Brain microvascular endothelial cell (primary cell): ENCODE measurements at regions not wholly inside any gene's neighbourhood (a gene's known extent, or its start where the extent isn't known, plus 50 kb on each side); places are given as distances from the start of the nearest gene placed in this dataset.

Experiments
- DNase-seq: peaks from one replicate; pipeline ENCODE4 v3.0.0-alpha.2; 2020
- H3K27ac ChIP-seq: fragments of 250-450 bp; sonication (Bioruptor Pico); 2 replicates; pipeline ENCODE4 v1.5.1; 2020; ENCODE audit warnings: mild to moderate bottlenecking, moderate library complexity
- H3K27me3 ChIP-seq: fragments of 250-450 bp; sonication (Bioruptor Pico); replicated peaks from 2 replicates; pipeline ENCODE4 v1.5.1; 2020; ENCODE audit warnings: mild to moderate bottlenecking
- H3K36me3 ChIP-seq: fragments of 250-450 bp; sonication (Bioruptor Pico); replicated peaks from 2 replicates; pipeline ENCODE4 v1.5.1; 2020; ENCODE audit warnings: mild to moderate bottlenecking
- H3K4me3 ChIP-seq: 2 replicates; pipeline ENCODE4 v1.5.1; 2011; ENCODE audit warnings: low read depth, mild to moderate bottlenecking, control low read depth, low read length, moderate library complexity
- in situ Hi-C: cut with HindIII; loops from 2 replicates; pipeline ENCODE4 v1.10.0; 2017; ENCODE audit warnings: low sequenced_read_pairs, low pct_ligation_motif_present
- TF ChIP-seq, protein P1 (sequence below): IDR thresholded peaks from 2 replicates; pipeline ENCODE4 v1.5.1; 2011; ENCODE audit warnings: low read depth, mild to moderate bottlenecking, moderate library complexity, low read length, control low read depth, inconsistent platforms; ENCODE audit errors: missing control alignments

DNA sequence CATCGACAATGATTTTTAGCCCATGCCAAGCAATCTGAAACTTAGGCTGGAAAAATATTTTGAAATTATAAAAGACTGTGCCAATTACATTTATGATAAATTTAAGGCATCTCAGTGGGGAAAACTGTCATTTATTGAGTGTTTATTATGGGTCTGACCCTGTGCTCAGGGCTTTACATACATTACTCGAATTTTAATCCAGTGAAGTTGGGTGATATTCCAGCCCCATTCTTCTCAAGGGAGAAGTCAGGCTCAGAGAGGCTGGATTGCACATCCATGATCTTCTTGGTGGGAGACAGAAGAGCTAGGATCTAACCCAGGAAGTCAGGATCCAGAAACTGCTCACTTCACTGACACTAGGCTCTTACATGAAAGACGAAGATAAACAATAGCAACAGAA lies 260.8 kb downstream of the QDPR start:
- Histone ChIP-seq H3K27ac (no peak overlapping the region), H3K27me3 (no peaks in the 10 kb centered on the region), H3K4me3 (no peak overlapping the region), H3K36me3 (no peaks in the 10 kb centered on the region)
- no peak for DNase-seq
- in situ Hi-C loops, result no loop called here
- TF ChIP-seq, protein P1, sequence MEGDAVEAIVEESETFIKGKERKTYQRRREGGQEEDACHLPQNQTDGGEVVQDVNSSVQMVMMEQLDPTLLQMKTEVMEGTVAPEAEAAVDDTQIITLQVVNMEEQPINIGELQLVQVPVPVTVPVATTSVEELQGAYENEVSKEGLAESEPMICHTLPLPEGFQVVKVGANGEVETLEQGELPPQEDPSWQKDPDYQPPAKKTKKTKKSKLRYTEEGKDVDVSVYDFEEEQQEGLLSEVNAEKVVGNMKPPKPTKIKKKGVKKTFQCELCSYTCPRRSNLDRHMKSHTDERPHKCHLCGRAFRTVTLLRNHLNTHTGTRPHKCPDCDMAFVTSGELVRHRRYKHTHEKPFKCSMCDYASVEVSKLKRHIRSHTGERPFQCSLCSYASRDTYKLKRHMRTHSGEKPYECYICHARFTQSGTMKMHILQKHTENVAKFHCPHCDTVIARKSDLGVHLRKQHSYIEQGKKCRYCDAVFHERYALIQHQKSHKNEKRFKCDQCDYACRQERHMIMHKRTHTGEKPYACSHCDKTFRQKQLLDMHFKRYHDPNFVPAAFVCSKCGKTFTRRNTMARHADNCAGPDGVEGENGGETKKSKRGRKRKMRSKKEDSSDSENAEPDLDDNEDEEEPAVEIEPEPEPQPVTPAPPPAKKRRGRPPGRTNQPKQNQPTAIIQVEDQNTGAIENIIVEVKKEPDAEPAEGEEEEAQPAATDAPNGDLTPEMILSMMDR, result no peak

DNA sequence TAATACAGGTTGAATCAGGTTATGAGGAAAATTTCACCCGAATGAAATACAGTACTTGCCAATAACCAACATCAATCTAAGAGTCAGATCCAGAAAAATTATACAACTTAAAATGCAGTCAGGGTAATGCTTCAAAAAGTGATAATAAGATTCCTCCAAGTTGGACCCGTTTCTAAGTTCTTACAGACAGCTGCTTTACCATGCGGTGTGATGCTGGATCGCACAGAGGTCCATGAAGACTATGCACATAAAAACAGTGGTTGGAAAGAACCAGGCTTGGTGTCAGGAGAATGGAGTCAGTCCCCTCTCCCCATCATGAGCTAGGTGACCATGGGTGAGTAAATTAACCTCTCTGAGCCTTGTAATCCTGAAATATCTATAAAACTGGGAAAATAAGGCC lies 261.3 kb downstream of the QDPR start:
- TF ChIP-seq, protein P1, result no peak
- in situ Hi-C loops, result no loop called here

GRCh38 chr4:17246656-17247055 lies 265.2 kb downstream of the QDPR start:
- TF ChIP-seq, protein P1, result no peak
- Histone ChIP-seq H3K36me3 (no peaks in the 10 kb centered on the region), H3K27me3 (no peaks in the 10 kb centered on the region), H3K4me3 (no peak overlapping the region), H3K27ac (no peak overlapping the region)
- DNase-seq, result no peak
- in situ Hi-C loops, result no loop called here

More for the DNA sequence above, 261.3 kb downstream of the QDPR start:
- H3K36me3 ChIP-seq, result no peaks in the 10 kb centered on the region
- no peak for DNase-seq
- H3K27me3 ChIP-seq, result no peaks in the 10 kb centered on the region
- no peak overlapping the region for H3K27ac ChIP-seq
- no peak overlapping the region for H3K4me3 ChIP-seq

- TF ChIP-seq, protein P1, result no peak
- H3K27ac ChIP-seq, result no peak overlapping the region
Observed at GRCh38 chr4:17241835-17242234, 270.1 kb downstream of the QDPR start.

GRCh38 chr4:17238633-17239032 lies 273.3 kb downstream of the QDPR start:
- no peak overlapping the region for H3K4me3 ChIP-seq
- H3K36me3 ChIP-seq, result no peaks in the 10 kb centered on the region
- H3K27ac ChIP-seq, result no peak overlapping the region
- no peaks in the 10 kb centered on the region for H3K27me3 ChIP-seq
- DNase-seq, result no peak
- in situ Hi-C loops, result no loop called here
- TF ChIP-seq, protein P1, result no peak

More at GRCh38 chr4:17241835-17242234, 270.1 kb downstream of the QDPR start:
- no peak overlapping the region for H3K4me3 ChIP-seq
- in situ Hi-C loops, result no loop called here
- H3K36me3 ChIP-seq, result no peaks in the 10 kb centered on the region
- no peak for DNase-seq
- no peaks in the 10 kb centered on the region for H3K27me3 ChIP-seq

DNA sequence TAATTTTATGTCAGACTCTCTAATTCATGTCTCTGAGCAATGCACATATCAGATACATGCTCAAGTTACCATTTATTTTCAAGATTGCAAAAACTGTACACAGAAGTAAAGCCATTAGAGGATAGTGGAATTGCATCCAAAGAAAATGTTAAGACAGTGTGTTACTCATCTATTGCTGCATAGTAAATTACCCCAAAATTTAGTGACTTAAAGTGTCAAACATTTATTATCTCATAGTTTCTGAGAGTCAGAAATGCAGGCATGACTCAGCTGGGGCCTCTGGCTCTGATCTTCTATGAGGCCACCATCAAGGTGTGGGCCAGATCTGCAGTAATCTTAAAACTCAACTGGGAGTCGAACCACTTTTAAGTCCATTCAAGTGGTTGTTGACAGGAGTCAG lies 275.2 kb downstream of the QDPR start:
- H3K27me3 ChIP-seq, result no peaks in the 10 kb centered on the region
- DNase-seq, result peak; percentile 31
- in situ Hi-C loops, result no loop called here
- no peak overlapping the region for H3K4me3 ChIP-seq
- TF ChIP-seq, protein P1, result no peak
- H3K27ac ChIP-seq, result no peak overlapping the region
- H3K36me3 ChIP-seq, result no peaks in the 10 kb centered on the region
